ENCODE measurements at regions not wholly inside any gene's neighbourhood (a gene's known extent, or its start where the extent isn't known, plus 50 kb on each side); places are given as distances from the start of the nearest gene placed in this dataset.

- TF ChIP-seq CTCF (IDR thresholded peaks at IDR 0.05) (no peak), POLR2A (IDR thresholded peaks at IDR 0.05) (no peak)
Observed at GRCh38 chr21:35357041-35357780, 308.1 kb upstream of the RUNX1 start.
